NCI-H128 (cell line): ENCODE measurements at regions not wholly inside any gene's neighbourhood (a gene's known extent, or its start where the extent isn't known, plus 50 kb on each side); places are given as distances from the start of the nearest gene placed in this dataset.

Experiments
- DNase-seq: peaks from one replicate; lab custom pipeline; 2025; ENCODE audit not compliant: unreplicated experiment; lab: John Stamatoyannopoulos, UW

DNA sequence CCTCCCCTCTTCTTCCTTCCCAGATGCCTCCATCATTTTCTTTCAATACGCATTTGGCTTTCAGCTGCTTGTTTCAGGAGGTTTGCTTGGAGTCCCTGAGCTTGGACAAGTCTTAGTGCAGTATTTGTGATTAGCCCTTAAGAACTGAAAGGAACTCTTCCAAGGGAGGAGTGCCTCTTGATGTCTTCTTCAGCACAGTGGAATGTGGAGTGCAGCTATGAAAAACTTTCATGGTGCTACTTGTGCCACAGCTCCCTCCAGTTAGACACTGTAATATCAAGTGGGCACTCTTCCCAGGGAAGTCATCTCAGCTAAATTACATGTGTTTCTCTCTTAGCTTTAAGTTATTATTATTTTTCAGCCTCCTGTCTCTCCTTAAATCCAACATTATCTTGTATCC lies 173.1 kb downstream of the NECTIN3 start:
- no peak for DNase-seq

DNA sequence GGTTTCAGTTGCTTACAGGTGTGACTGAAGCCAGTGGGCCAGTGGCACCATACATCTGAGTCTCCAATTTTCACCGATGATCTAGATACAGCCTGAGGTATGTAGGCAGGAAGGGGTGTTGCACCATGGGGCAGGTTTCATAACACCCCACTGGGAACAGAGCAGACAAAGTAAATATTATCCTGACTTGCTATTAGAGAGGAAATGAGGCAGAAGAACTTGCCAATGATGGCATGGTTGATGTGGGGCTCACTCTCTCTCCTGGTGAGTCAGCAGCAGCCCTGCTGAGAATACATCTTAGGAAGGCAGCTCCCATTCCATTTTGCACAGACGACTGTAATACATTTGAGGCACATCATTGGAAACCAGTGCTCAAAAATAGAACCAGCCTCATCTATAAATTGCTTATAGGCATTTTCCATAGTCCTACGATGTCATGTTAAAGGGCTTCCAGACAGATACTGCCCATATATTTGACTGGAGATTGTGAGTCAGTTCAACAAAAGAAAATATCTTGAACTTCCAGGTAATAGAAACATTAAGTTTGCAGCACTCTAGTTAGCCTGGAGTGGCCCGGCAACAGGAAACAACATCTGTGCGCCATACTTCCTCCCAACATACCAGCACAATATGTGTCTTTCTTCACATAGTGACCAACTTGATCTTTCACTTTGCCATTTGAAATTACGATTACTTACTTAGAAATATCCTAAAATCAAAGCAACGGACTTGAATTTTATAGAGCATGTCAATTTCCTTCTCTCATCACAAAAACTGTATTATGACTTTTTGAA lies 175.5 kb downstream of the NECTIN3 start:
- DNase-seq, result no peak

DNA sequence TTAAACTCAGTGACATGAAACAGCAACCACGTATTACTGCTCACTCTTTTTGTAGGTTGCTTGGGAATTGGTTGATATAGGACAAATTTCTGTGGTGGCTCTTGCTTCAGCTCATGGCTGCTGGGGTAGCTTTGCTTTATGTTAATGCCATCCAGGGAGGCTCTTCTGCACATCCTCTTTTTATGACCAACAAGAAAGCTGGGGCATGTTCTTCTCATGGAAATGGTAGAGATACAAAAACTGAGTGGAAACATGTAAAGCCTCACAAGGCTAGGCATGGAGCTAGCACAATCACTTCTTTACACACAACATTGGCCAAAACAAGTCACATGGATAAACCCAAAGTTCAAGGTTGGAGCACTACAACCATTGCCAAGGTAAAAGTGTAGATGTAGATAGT lies 176.8 kb downstream of the NECTIN3 start:
- DNase-seq, result no peak

DNA sequence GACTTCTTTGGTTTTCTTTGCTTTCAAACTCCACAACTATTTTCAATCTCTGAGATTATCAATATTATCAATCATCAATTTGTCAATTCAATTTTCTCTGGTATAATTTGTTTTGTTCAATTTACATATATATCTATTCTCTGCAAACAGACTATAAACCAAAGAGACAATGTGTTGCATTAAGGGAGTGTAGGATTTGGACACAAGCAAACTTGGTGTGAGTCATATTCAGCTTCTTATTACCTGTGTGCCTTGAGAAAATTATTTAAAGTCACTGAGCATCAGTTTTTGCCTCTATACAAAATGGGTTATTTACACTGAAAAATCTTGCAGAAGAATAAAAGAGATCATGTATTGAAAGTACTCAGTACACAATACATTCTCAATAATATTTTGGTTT lies 177.8 kb downstream of the NECTIN3 start:
- no peak for DNase-seq

DNA sequence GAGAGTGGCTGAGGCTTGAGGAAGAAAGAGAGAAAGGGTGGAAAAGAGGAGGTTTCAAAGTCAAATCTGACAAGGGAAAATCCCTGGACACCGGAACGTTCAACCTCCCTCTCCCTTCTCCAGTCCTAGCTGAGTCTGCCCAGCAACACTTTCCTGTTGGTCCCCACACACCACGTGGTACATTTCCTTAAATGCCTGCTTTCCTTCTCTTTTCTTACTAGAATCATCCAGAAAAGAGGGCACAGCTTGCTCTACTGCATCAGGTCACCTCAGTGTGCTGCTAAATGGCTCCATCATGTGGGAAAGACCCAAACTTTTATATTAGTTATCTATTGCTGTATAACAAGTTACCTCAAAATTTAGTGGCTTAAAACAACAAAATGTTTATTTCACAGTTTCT lies 181.2 kb downstream of the NECTIN3 start:
- no peak for DNase-seq

DNA sequence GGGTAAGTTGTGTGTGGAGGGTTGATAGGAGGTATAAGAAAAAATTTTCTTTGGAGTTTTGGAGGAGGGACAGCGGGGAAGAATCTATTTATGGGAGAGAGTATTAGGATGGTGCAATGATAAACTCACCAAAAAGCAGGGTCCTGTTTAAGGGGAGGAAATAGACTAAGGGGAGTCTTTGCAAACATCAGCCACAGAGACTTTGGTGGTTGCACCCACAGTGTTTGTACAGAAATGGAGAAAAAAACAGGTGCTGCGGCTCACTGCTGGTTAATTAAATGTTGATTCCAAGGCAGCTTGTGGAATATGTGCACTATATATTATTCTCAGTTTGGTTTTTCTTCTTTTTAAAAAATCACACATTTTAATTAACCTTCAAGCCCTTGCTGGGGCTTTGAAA lies 182.1 kb downstream of the NECTIN3 start:
- no peak for DNase-seq

DNA sequence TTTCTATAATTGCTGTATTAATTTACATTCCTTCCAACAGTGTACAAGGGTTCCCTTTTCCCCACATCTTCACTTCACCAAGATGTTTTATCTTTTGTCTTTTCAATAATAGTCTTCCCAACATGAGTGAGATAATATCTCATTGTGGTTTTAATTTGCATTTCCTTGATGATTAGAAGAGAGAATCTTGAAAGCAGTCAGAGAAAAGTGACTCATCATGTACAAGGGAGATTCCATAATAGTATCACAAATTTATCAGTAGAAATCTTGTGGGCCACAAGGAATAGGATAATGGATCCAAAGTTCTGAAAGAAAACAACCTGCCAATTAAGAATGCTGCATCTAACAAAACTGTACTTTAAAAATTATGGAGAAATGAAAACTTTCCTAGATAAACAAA lies 189.3 kb downstream of the NECTIN3 start:
- no peak for DNase-seq

DNA sequence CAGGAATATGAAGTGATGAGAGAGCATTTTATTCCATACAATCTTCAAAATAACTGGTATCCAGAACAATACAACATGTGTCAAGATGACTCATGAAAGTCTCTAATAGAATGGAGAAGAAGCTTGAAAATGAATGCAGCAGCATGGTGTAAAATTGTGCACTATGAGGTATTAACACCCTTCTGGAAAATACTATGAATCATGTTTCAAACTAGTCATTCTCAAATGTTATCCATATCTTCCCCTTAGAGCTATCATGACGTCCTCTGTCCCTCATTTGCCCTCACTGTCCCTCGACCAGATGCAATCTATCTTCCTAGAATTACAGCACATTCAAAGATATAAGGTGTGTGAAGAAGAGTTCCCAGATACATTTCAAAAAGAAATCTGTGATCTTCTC lies 198.2 kb downstream of the NECTIN3 start:
- DNase-seq, result no peak

DNA sequence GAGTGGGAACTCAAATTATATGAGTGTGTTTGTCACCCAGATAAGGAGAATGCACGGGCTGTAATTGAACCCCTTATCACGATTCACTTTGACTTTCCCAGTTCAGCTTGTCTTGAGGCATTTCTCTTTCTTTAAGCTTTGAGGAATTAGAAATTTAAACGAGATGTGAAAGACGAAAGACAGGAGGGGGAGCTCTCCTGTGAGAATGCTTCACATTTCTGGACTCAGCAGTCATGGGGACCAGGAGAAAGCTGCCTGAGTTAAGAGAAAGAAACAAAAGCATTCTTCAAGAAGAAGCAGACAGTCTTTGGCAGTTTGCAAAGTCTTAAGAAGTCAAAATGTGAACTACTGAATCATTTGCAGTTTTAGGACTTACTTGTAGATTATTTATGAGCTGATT lies 205.6 kb downstream of the NECTIN3 start:
- no peak for DNase-seq

DNA sequence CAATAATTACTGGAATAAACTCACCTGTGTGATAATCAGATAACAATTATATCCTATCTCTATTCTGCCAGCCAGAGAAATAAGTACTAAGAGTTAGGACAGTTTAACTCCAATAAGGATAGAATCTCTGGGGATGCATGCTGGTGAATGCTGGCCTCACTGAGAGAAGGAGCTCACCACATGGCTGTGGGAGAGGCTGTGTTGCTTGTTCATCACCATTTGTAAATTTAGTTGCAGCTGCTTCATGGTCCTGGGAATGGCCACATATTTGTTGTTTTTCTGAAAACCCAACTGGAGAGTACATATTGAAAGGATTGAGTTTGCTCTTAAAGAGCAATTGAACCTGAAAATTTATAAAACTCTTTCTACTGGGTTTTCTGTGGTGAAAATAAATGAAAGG lies 207.3 kb downstream of the NECTIN3 start:
- DNase-seq, result no peak

DNA sequence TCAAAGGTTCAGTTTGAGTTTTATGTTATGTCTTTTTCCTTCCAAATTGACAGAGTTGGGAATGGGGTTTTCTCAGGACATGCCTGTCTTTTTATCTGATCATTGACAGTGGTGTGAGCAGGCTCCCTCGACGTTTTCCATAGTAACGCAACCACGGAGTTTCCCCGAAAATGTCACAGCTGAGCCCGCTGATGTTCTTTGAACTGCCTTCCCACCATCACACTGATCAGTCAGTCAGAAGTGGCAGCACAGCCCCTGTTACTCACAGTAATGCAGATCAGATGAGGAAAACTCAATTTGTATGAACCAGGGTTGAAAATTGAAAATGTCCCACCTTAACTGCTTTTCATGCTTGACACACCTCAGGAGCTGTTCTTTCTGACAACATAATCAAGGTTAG lies 210.4 kb downstream of the NECTIN3 start:
- no peak for DNase-seq

DNA sequence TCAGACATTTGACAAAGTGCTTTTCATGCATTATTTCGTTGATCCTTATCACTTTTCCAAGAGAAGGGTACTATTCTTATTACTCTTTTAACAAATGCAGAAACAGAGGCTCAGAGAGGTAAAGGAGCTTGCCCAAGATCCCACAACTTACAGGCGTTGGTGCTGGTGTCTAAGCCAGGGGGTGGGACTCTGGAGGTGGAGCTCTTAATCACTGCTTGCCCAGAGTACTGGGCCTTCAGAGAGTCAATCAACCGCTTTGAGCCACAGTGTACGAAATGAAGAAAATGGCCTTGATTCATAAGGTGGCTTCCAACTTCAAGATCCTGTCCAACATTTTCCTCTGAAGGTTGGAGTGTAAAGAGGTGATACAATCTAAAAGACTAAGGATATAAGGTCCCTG lies 211.5 kb downstream of the NECTIN3 start:
- DNase-seq, result no peak

DNA sequence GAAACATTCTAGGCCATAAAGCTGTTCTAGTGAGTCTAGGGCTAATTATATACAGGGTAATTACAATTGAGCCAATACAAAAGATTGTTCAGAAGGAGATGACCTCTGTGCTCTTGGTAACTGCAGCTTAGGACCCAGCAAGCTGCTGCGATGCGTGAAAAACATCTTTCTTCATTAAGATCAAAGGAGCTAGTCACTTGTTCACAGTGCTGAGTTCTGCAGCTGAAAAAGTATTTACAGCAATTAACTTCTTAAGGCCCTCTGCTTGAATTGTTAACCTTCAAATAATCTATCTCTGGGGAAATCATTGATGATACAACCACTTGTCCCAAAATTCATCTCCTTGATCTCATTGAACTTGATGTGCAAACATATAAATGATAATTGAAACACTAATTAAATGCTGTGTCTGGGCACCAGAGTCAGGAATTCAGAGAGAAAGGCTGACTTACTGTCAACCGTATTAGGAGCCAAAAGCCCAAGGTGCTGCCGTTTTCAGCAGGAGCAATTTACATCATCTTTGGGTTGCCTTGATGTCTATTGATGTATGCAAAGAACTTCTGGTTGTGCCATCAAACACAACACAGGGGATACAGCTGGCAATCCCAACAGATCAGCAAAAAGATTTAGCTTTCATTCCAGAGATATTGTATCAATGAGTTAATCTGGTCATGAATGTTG lies 213.0 kb downstream of the NECTIN3 start:
- no peak for DNase-seq

DNA sequence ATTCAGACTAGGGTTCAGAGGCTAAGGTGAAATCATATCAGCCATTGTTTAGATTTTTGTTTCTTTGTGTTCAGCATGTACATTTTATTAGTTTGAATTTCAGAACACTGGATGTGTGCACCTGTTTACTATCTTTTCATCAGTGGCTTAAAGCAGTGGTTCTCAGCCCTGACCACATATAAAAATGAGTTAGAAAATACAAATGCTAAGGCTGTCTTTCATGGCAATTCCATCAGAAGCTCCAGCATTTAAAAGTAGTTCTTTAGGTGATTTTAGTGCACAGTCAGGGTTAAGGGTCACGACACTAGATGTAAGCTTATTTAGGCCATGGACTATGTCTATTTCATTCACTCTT lies 213.5 kb downstream of the NECTIN3 start:
- DNase-seq, result no peak

DNA sequence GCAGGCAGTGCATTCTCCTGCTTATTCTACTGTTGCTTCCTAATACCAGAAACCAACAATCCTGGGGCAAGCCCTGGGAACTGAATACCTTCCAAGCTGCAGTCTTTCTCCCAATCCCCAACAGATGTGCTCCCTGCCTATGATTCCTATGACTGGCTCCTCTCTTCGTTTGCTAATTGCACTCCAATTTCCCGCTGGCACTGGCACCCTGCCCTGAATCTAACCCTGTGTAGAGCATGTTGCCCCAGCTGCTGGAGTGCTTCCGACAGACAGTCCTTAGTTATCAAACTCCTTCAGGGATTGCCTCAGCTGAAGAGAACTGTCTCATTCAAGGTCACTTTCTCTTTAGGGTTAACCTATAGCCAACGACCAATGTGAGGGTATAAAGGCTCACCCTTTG lies 214.1 kb downstream of the NECTIN3 start:
- DNase-seq, result no peak

DNA sequence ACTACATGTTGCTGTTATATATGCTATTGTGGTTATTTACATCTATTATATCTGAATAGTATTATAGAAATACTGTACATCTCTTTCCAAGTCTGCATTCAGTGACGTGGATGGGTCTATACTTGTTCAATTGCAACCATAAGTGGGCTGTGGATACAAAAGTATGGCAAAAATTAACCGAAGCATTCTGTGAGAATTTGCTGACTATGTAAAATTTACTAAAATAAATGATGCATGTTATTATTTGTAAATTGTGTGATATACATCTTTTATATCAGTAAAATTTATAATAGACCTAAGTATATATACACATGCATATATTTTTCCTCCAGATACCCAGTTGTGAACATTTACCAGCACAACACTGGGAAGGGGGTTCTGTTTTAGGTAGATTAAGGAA lies 215.1 kb downstream of the NECTIN3 start:
- DNase-seq, result no peak

DNA sequence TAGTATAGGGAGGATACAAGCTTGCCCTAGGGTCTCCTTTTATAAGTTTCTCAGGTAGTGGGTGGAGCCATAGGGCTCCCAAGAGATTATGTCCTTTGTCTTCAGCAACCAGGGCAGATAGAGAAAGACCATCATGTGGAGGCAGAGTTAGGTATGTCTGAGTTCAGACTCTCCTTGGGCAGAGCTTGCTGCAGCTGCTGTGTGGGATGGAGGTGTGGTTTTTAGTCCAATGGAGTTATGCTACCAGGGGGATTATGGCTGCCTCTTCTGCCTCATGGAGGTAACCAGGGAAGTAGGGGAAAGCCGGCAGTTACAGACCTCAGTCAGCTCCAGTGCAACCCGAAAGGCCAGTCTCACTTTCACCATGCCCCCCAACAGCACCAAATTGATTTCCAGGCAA lies 220.5 kb downstream of the NECTIN3 start:
- no peak for DNase-seq

DNA sequence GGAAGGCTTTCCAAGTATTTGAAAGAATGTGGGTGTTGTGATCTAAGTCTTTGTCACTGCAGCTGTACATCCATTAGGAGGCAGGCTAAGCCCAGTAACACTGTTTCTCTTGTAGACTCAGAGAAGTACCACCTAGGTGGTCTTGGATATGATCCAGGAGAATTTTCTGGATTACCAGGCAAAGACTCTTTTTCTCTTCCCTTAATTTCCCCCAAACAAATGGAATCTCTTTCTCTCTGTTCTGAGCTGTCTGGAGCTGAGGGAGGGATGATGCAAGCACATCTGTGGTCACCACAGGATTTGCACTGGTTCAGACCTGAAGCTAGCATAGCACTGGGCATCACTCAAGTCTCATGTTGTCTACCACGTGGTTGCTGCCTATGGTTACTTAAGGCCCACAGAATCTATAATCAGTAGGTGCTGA lies 227.6 kb downstream of the NECTIN3 start:
- no peak for DNase-seq

DNA sequence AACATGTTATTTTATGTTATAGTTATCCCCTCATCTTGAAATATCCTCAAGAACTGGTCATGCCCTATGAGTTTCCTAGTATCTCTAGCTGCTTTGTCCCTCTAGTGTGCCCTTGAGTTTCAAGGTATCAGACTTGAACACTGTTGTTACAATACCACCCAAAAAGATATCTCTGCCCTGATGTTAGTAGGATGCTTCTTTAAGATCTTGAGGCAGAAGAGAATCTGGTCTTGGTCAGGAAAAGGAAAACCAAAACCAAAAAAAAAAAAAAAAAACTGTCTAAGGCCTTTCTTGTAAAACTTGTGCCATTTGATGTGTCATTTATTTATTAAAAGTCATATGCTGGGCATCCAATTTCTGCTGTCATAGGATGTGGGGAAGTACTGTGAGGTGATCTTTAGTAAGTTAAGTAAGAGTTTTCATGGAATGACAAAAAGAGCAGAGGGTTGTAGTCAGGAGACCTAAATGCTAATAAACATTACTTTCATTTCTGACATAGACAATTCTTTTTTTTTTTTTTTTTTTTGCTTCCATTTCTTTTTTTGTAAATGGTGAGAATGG lies 229.7 kb downstream of the NECTIN3 start:
- no peak for DNase-seq

DNA sequence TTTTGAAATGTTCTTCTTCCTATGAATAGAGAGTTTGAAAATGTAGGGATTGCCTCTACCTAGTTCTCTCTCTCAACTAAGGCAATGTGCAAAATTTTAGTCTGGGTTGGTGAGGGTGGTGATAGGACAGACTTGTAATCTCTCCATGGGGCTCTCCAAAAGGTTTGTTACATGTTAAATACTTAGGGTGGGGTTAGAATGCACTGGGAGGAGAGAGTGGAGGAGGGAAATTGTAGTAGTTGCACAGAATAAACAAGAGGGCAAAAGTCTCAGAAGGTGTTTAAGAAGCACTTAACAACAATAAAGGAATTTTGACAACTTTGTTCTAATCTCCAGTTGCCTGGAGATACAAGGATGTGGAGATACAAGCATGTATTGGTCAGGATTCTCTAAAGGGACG lies 230.4 kb downstream of the NECTIN3 start:
- no peak for DNase-seq

DNA sequence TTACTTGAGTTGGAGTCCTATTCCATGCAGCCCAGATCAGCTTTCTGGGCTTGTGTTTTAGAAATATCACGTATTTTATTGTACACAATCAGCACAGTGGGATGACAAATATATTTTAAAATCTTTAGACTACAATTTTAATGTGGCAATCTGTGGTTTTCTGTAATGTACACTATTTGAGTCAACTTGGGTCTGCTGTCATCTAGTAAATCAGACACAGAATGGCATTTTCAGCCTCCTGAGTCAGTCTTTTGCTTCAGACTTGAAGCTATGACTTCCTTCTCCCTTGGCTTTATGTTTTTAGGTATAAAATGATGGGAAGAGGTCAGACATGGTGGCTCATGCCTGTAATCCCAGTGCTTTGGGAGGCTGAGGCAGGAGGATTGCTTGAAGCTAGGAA lies 232.1 kb downstream of the NECTIN3 start:
- no peak for DNase-seq

DNA sequence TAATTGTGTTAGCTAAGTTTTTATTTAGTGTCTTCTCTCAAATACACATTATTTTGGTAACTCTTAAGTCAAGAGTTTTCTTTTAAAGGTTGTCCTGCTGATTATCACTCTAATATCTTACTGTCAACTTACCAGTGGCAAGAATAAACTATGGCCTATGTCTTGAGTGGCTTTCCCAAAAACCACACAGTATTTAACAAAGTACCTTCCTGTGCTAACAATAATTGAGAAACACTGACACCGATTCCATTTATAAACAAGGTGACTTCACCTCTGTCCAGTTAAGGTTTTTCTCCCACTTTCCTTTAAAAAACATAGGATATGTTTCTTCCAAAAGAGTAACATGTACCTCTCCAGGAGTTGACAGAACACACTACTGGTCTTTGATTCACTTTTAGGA lies 234.3 kb upstream of the CD96 start:
- DNase-seq, result no peak

DNA sequence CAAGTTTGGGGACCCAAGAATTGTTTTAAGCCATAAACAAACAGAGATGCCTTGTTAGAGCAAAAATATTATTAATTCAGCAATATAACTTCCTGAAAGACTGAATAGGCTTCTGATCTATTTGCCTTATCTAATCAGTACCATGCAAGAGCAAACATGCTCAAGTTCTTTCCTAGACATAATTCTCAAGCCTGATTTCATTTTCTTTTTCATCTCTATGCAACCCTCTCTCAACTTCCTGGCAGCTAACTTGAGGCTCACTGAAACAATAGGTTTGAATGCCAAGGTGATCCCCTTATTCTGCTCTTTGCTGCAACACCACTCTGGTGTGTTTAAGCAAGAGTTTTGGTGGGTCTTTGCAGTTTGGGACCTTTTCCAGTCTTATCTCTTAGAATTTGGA lies 230.9 kb upstream of the CD96 start:
- DNase-seq, result no peak
